ENCODE measurements at regions not wholly inside any gene's neighbourhood (a gene's known extent, or its start where the extent isn't known, plus 50 kb on each side); places are given as distances from the start of the nearest gene placed in this dataset.

DNA sequence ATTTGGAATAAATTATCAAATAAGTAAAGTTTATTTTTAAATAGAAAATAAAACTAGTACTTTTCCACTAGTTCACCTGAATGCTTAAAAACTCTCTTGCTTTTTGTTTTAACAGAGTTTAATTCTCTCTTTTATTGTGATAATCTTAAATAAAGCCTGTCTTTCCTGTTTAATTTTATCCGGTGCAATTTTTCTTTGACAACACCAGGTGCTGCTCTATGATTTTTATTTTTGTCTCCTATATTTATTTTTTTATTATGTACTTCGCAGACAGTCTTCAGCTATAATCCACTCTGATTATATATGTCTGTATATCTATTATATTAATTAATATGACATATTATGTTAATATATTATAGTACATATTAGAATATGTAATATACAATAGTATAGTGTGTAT, 1293.0 kb upstream of the EPHA6 start:
- no peak overlapping the region for H3K4me3 ChIP-seq (ENCODE audit: insufficient read depth in 1 of 2, low read depth in 1 of 2, low read length in 2 of 2)
- no peak overlapping the region for H2AFZ ChIP-seq (ENCODE audit: low read depth, low read length)
- no peak overlapping the region for H2BK120ac ChIP-seq (ENCODE audit: low read depth, low read length)
- H3K27ac ChIP-seq (ENCODE audit: low read length, poor library complexity, severe bottlenecking), result no peak overlapping the region
- H3K18ac ChIP-seq (ENCODE audit: low read depth in 1 of 2, low read length in 2 of 2), result no peak overlapping the region
- no peaks in the 10 kb centered on the region for H3K79me1 ChIP-seq (replicated peaks; ENCODE audit: low read length, poor library complexity, severe bottlenecking)
- H3K4ac ChIP-seq (ENCODE audit: low read depth in 1 of 2, low read length in 2 of 2), result no peak overlapping the region
- no peak overlapping the region for H3K4me2 ChIP-seq (ENCODE audit: low read length, poor library complexity, severe bottlenecking)
- no peak overlapping the region for H2BK5ac ChIP-seq (ENCODE audit: low read depth, low read length, poor library complexity, severe bottlenecking)
- no peak overlapping the region for H2AK5ac ChIP-seq (ENCODE audit: low read length, severe bottlenecking)
- H3K23ac ChIP-seq (ENCODE audit: low read length in 2 of 2), result no peak overlapping the region
- no peaks in the 10 kb centered on the region for H3K4me1 ChIP-seq (ENCODE audit: control insufficient read depth, insufficient read depth, low read depth, low read length)
- no CpG with 5 or more reads among the region's 2 CpGs for WGBS
- no peaks in the 10 kb centered on the region for H3K36me3 ChIP-seq (ENCODE audit: control insufficient read depth in 1 of 2, insufficient read depth in 2 of 2, low read depth in 1 of 2, low read length in 2 of 2)
- no peak for DNase-seq
- H4K8ac ChIP-seq (ENCODE audit: low read length), result no peak overlapping the region
- no peak overlapping the region for H3K9ac ChIP-seq (ENCODE audit: low read length)
- no peaks in the 10 kb centered on the region for H3K27me3 ChIP-seq (ENCODE audit: control insufficient read depth in 1 of 2, insufficient read depth in 1 of 2, low read length in 2 of 2)
- no peak overlapping the region for H4K91ac ChIP-seq (ENCODE audit: low read length)
- no peaks in the 10 kb centered on the region for H3K9me3 ChIP-seq (ENCODE audit: control insufficient read depth, low read length)
- H2BK12ac ChIP-seq (ENCODE audit: low read length in 2 of 2), result no peak overlapping the region
- H3K14ac ChIP-seq (ENCODE audit: low read length in 2 of 2), result no peak overlapping the region
- no peak overlapping the region for H2BK15ac ChIP-seq (ENCODE audit: low read depth, poor library complexity, severe bottlenecking)

DNA sequence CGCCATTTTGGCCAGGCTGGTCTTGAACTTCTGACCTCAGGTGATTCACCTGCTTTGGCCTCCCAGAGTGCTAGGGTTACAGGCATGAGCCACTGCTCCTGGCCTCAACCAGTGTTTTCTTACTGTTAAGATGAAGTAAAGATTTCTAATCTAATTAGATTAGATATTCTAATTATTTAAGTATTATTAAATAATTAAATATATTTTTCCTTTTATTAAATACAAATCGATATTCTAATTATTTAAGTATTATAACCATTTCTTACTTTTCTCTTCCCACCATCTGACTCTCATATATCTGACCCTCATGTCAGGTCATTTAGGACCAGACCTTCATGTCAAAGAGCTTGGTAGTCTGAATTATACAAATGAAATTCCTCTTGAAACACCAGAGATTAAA, 1291.9 kb upstream of the EPHA6 start:
- no peak overlapping the region for H3K9ac ChIP-seq (ENCODE audit: low read length)

DNA sequence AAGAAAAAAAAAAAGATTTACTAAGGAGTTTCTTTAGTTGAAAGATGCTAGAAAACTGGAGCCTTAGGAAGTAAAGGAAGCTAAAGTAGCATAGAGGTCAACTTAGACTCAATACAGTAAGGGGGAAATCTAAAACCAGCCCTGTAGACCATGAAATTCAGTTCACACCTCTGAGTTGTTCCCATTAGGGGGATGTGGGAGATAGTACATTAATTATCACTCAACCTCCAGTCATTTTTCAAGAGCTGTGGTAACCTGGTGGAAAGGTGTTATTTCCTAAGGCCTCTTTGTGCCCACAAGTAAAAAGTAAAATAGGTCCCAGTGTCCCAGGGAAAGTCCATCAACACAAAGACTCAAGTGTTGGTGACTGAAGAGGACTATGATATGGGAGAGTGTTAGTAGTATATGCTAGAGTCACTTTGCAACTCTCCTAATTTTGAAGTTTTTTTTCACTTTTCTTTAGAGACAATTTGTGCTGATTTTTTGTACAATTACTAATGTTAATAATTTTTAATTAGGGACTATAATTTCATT, 1274.4 kb upstream of the EPHA6 start:
- Histone ChIP-seq H3K18ac (ENCODE audit: low read depth in 1 of 2, low read length in 2 of 2) (no peak overlapping the region), H2AFZ (ENCODE audit: low read depth, low read length) (no peak overlapping the region), H3K23ac (ENCODE audit: low read length in 2 of 2) (no peak overlapping the region), H2BK5ac (ENCODE audit: low read depth, low read length, poor library complexity, severe bottlenecking) (no peak overlapping the region), H3K4ac (ENCODE audit: low read depth in 1 of 2, low read length in 2 of 2) (no peak overlapping the region), H3K36me3 (ENCODE audit: control insufficient read depth in 1 of 2, insufficient read depth in 2 of 2, low read depth in 1 of 2, low read length in 2 of 2) (no peaks in the 10 kb centered on the region), H3K9me3 (ENCODE audit: control insufficient read depth, low read length) (peaks cover 3% of the 10 kb centered on the region), H3K4me2 (ENCODE audit: low read length, poor library complexity, severe bottlenecking) (no peak overlapping the region), H3K9ac (ENCODE audit: low read length) (no peak overlapping the region), H2AK5ac (ENCODE audit: low read length, severe bottlenecking) (no peak overlapping the region), H2BK12ac (ENCODE audit: low read length in 2 of 2) (no peak overlapping the region), H2BK120ac (ENCODE audit: low read depth, low read length) (no peak overlapping the region), H3K14ac (ENCODE audit: low read length in 2 of 2) (no peak overlapping the region), H3K27ac (ENCODE audit: low read length, poor library complexity, severe bottlenecking) (no peak overlapping the region), H3K4me1 (ENCODE audit: control insufficient read depth, insufficient read depth, low read depth, low read length) (no peaks in the 10 kb centered on the region), H3K4me3 (ENCODE audit: insufficient read depth in 1 of 2, low read depth in 1 of 2, low read length in 2 of 2) (no peak overlapping the region), H2BK15ac (ENCODE audit: low read depth, poor library complexity, severe bottlenecking) (no peak overlapping the region), H3K27me3 (ENCODE audit: control insufficient read depth in 1 of 2, insufficient read depth in 1 of 2, low read length in 2 of 2) (no peaks in the 10 kb centered on the region), H4K91ac (ENCODE audit: low read length) (no peak overlapping the region), H3K79me1 (replicated peaks; ENCODE audit: low read length, poor library complexity, severe bottlenecking) (no peaks in the 10 kb centered on the region), H4K8ac (ENCODE audit: low read length) (no peak overlapping the region)
- DNase-seq, result no peak

More for the DNA sequence above, 1291.9 kb upstream of the EPHA6 start:
- Histone ChIP-seq H2BK15ac (ENCODE audit: low read depth, poor library complexity, severe bottlenecking) (no peak overlapping the region), H3K4me2 (ENCODE audit: low read length, poor library complexity, severe bottlenecking) (no peak overlapping the region), H3K9me3 (ENCODE audit: control insufficient read depth, low read length) (no peaks in the 10 kb centered on the region), H3K4me1 (ENCODE audit: control insufficient read depth, insufficient read depth, low read depth, low read length) (no peaks in the 10 kb centered on the region), H3K18ac (ENCODE audit: low read depth in 1 of 2, low read length in 2 of 2) (no peak overlapping the region), H2BK120ac (ENCODE audit: low read depth, low read length) (no peak overlapping the region), H2AK5ac (ENCODE audit: low read length, severe bottlenecking) (no peak overlapping the region), H3K4ac (ENCODE audit: low read depth in 1 of 2, low read length in 2 of 2) (no peak overlapping the region), H3K23ac (ENCODE audit: low read length in 2 of 2) (no peak overlapping the region), H3K27me3 (ENCODE audit: control insufficient read depth in 1 of 2, insufficient read depth in 1 of 2, low read length in 2 of 2) (no peaks in the 10 kb centered on the region), H3K14ac (ENCODE audit: low read length in 2 of 2) (no peak overlapping the region), H4K8ac (ENCODE audit: low read length) (no peak overlapping the region), H3K4me3 (ENCODE audit: insufficient read depth in 1 of 2, low read depth in 1 of 2, low read length in 2 of 2) (no peak overlapping the region), H3K36me3 (ENCODE audit: control insufficient read depth in 1 of 2, insufficient read depth in 2 of 2, low read depth in 1 of 2, low read length in 2 of 2) (no peaks in the 10 kb centered on the region), H2BK12ac (ENCODE audit: low read length in 2 of 2) (no peak overlapping the region), H2AFZ (ENCODE audit: low read depth, low read length) (no peak overlapping the region), H3K79me1 (replicated peaks; ENCODE audit: low read length, poor library complexity, severe bottlenecking) (no peaks in the 10 kb centered on the region), H4K91ac (ENCODE audit: low read length) (no peak overlapping the region), H2BK5ac (ENCODE audit: low read depth, low read length, poor library complexity, severe bottlenecking) (no peak overlapping the region), H3K27ac (ENCODE audit: low read length, poor library complexity, severe bottlenecking) (no peak overlapping the region)
- WGBS, result 100% methylated on average over 1 of the region's 2 CpGs
- DNase-seq, result no peak

DNA sequence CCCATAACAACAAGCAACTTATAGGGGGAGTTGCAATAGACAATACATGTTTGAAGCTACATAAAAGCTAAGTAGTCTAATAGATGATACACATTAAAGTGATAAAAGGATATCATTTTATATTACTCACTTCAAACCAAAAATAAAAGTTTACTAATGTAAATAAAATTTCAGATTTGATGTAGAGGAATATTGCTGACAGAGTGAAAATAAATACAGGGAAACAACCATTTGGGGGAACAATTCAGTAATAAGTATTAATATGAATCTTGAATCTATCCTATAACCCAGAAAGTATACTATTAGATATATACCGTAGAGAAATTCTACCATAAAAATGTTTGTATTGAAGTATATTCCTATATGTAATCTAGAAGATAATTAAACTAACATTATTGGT, 1248.9 kb upstream of the EPHA6 start:
- H2BK120ac ChIP-seq (ENCODE audit: low read depth, low read length), result no peak overlapping the region
- no peak overlapping the region for H3K4ac ChIP-seq (ENCODE audit: low read depth in 1 of 2, low read length in 2 of 2)
- no peaks in the 10 kb centered on the region for H3K36me3 ChIP-seq (ENCODE audit: control insufficient read depth in 1 of 2, insufficient read depth in 2 of 2, low read depth in 1 of 2, low read length in 2 of 2)
- H3K79me1 ChIP-seq (replicated peaks; ENCODE audit: low read length, poor library complexity, severe bottlenecking), result no peaks in the 10 kb centered on the region
- no peak for DNase-seq
- H3K27me3 ChIP-seq (ENCODE audit: control insufficient read depth in 1 of 2, insufficient read depth in 1 of 2, low read length in 2 of 2), result no peaks in the 10 kb centered on the region
- no peak overlapping the region for H3K14ac ChIP-seq (ENCODE audit: low read length in 2 of 2)
- H2AK5ac ChIP-seq (ENCODE audit: low read length, severe bottlenecking), result no peak overlapping the region
- no peaks in the 10 kb centered on the region for H3K4me1 ChIP-seq (ENCODE audit: control insufficient read depth, insufficient read depth, low read depth, low read length)
- H3K4me2 ChIP-seq (ENCODE audit: low read length, poor library complexity, severe bottlenecking), result no peak overlapping the region
- peaks cover 6% of the 10 kb centered on the region for H3K9me3 ChIP-seq (ENCODE audit: control insufficient read depth, low read length)
- H2BK15ac ChIP-seq (ENCODE audit: low read depth, poor library complexity, severe bottlenecking), result no peak overlapping the region
- H4K91ac ChIP-seq (ENCODE audit: low read length), result no peak overlapping the region
- no peak overlapping the region for H4K8ac ChIP-seq (ENCODE audit: low read length)
- H3K23ac ChIP-seq (ENCODE audit: low read length in 2 of 2), result no peak overlapping the region
- H2BK5ac ChIP-seq (ENCODE audit: low read depth, low read length, poor library complexity, severe bottlenecking), result no peak overlapping the region
- no peak overlapping the region for H2BK12ac ChIP-seq (ENCODE audit: low read length in 2 of 2)
- H3K27ac ChIP-seq (ENCODE audit: low read length, poor library complexity, severe bottlenecking), result no peak overlapping the region
- no peak overlapping the region for H3K18ac ChIP-seq (ENCODE audit: low read depth in 1 of 2, low read length in 2 of 2)
- H2AFZ ChIP-seq (ENCODE audit: low read depth, low read length), result no peak overlapping the region
- no peak overlapping the region for H3K9ac ChIP-seq (ENCODE audit: low read length)
- WGBS, result no CpG with 5 or more reads among the region's 1 CpG
- H3K4me3 ChIP-seq (ENCODE audit: insufficient read depth in 1 of 2, low read depth in 1 of 2, low read length in 2 of 2), result no peak overlapping the region
